ENCODE measurements at regions not wholly inside any gene's neighbourhood (a gene's known extent, or its start where the extent isn't known, plus 50 kb on each side); places are given as distances from the start of the nearest gene placed in this dataset.
A peak's percentile ranks its signal among the peaks of the same experiment; 100 is the strongest.

DNA sequence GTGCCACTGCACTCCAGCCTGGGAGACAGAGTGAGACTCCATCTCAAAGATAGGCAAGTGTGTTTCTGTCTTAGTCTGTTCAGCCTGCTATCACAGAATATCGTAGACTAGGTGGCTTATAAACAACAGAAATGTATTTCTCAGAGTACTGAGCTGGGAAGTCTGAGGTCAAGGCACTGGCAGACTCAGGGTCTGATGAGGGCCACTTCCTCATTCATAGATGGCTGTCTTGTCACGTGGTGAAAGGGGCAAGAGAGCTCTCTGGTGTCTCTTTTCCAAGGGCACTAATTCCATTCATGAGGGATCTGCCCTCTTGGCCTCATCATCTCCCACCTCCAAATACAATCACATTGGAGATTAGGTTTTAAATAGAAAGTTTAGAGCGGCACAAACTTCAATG lies 95.6 kb upstream of the PHACTR3 start:
- no peak for DNase-seq

GRCh38 chr20:59512651-59513050 lies 91.7 kb upstream of the PHACTR3 start:
- no peak for DNase-seq

DNA sequence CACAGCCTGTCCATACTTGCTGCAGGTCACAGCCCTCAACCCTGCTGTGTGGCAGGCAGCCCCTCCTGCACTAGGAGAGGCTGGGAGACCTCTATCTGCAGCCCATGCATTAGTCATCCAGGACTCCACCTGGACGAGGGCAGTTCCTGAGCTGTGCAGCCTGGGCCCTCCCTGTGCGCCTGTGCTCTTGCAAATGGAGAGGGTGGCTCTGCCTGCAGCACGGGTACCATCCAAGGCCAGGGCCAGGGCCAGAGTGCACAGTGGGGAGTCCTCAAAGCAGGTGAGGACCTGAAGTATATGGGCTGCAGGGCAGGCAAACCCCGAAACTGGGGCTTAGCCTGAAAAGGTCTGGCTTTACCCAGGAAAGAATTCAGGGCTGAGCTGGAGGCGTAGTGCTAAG lies 89.8 kb upstream of the PHACTR3 start:
- DNase-seq, result no peak

DNA sequence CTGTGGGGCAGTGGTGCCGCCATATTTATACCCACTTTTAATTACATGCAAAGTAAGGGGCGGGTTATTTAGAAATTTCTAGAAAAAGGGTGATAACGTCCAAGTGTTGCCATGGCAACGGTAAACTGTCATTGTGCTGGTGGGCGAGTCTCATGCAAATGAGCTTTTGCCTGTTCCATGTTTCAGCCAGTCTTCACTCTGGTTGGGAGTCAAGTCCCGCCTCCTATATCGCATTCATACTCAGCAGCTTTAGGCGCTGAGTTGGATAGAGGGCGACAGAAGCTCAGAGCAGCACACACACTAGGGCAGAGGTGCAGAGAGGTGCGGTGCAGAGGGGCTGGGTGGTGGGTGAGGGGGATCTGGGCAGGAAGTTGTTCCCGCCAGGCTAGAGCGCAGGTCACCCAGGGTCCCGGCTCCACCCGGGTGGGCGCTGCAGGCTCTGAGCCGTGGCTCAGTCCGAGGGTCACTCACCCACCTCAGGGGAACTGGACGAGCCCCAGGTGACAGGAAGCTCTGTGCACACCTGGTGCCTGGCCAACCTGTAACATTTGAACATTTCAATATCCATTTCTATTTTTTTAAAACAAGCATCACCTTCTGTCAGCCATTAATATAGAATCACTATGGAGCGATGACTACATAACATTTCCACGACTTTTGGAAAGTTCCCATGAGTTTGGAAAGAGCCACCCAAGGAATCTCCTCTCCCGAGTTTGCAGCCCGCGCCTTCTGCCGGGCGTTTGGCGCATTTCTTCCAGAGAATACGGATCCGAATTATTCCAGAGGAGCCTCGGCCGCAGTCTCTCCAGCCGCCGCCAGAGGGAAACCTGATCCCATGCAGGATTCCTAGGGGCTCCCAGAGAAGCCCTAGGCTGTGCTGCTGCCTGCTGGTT lies 89.1 kb upstream of the PHACTR3 start:
- peak; percentile 4 for DNase-seq

DNA sequence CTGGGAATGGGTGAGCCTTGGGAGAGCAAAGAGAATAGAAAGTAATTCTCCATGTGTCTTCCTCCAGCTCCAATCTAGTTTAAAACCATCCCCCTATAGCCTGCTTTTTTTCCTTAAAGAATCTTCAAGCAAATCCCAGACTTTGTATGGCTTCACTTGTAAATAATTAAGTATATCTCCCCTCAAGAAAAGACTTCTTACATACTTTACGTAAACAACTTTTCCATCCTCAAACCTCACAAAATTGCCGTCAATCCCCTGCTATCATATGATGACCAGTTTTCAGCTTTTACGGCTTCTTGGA lies 88.5 kb upstream of the PHACTR3 start:
- DNase-seq, result no peak

DNA sequence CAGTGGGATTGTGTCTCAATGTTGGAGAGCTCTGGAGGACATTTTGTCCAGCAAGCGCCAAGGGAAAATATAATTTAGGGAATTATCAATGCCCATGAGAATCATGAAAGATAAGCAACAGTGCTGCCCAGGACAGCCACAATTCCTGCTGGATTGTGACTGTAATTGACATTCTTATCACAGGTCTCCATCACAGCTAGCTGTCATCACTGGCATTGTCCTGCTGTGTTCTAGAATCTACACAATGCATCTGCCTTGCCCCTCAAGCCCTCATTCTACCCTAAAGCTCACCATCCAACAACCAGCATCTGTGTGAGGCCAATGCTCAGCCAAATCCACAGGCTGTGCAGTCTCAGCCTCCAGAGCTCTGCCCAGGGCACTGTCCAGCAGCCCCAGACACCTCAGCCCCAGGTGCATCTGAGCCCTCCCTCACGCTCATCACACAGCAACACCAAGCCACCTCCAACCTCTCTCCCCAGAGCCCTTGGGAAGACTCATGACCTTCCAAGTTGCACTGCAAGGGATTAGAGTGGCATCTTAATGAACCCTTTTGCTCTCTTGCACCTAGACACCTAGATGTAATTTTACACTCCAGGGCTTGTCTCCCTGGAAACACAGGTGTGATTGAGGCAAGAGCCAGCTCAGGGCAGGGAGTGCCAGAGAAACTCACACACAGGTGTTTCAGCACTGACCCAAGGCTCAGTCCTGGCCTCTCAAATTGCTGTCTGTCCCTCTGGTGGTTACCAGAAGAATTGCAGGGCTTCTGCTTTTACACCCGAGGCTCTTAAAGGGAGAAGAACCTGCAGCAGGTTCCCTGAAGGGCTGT lies 85.2 kb upstream of the PHACTR3 start:
- DNase-seq, result peak; percentile 18

DNA sequence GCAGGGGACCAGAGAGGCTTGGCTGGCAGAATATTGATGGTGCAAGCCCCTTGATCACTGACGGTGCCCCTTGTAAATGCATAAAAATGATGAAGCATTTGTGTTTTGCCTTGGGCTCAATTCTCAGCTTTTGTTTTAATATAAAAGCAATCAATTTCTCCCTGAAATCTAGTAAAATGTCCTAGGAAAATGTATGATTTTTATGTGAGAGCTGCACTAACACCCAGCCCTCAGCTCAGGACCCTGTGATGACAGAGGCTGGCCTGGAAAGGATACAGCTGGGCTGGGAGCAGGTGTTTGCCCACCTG lies 84.7 kb upstream of the PHACTR3 start:
- no peak for DNase-seq

GRCh38 chr20:59520814-59521213 lies 83.5 kb upstream of the PHACTR3 start:
- no peak for DNase-seq

DNA sequence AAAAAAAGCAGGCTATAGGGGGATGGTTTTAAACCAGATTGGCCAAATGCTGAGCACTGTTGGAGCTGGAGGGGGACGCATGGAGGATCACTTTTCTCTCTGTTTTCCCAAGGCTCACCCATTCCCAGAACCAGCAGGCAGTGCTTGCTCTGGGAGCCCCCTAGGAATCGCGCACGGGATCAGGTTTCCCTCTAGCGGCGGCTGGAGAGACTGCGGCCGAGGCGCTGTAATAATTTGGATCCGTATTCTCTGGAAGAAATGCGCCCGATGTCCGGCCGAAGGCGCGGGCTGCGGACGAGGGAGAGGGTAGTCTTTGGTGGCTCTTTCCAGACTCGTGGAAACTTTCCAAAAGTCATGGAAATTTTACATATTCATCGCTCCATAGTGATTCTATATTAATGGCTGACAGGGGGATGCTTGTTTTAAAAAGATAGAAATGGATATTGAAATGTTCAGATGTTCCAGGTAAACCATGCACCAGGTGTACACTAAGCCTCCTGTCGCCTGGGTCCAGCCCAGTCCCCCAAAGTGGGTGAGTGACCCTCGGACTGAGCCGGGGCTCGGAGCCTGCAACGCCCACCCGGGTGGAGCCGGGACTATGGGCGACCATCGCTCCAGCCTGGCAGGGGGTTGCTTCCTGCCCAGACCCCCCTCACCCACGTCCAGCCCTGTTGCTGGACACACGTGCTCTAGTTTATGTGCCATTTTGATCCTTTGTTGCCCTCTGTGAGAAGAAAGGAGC lies 78.7 kb upstream of the PHACTR3 start:
- peak; percentile 16 for DNase-seq

- DNase-seq, result no peak
Measured at GRCh38 chr20:59526242-59527225, 77.8 kb upstream of the PHACTR3 start.

- no peak for DNase-seq
Measured at GRCh38 chr20:59530782-59531181, 73.6 kb upstream of the PHACTR3 start.

DNA sequence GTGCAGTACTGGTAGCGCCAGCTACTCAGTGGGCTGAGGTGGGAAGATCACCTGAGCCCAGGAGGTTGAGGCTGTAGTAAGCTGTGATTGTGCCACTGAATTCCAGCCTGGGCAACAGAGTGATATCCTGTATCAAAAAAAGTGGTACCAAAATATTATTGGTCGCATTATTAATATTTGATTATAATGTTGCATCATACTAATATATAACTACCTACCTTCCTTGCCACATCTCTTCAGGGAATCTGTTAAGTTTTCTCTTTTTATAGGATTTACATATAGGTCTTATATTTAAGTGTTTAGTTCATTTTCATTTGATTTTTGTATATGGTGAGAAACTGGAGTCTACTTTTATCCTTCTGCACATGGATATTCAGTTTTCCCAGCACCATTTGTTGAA lies 66.3 kb upstream of the PHACTR3 start:
- no peak for DNase-seq

GRCh38 chr20:59547596-59547995 lies 56.7 kb upstream of the PHACTR3 start:
- DNase-seq, result no peak

Measured in NCI-H345 (cell line).